Esophagus muscularis mucosa (tissue), 3 donors: ENCODE measurements at regions not wholly inside any gene's neighbourhood (a gene's known extent, or its start where the extent isn't known, plus 50 kb on each side); places are given as distances from the start of the nearest gene placed in this dataset.

Experiments used
- EP300 ChIP-seq: sonication (generic); formaldehyde crosslinking; IDR thresholded peaks from one replicate; pipeline ENCODE4 v1.6.1; 2017; ENCODE audit warnings: antibody characterized with exemption
- TF ChIP-seq, protein P1 (sequence below), 3 experiments: fragments of 200-600 bp in 2 of 3; fragments of 450-650 bp in 1 of 3; sonication (generic) in 2 of 3; IDR thresholded peaks; one replicate each; pipeline ENCODE4 v1.5.1; 2017 to 2019; ENCODE audit warnings: antibody characterized with exemption in 3 of 3, mild to moderate bottlenecking in 2 of 3, moderate library complexity in 1 of 3

DNA sequence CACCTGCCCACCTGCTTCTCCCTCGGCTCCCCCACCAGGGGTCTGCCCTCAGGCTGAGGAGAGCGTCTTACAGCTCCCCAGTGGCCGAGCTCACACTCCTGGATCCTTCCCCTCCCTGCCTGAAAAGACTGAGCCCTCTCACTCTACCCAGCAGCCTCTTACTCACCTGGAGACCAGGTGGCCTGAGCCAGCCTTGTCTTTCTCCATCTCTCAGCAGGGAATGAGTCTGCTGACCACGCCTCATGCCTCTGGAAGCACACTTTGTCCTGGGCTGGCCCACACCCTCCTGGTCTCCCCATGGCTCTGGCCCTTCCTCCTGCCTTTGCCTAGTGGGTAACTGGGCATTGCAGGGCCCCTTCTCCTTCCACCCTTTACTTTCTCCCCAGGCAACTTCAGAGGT lies 177.2 kb downstream of the ENGASE start:
- TF ChIP-seq, protein P1, sequence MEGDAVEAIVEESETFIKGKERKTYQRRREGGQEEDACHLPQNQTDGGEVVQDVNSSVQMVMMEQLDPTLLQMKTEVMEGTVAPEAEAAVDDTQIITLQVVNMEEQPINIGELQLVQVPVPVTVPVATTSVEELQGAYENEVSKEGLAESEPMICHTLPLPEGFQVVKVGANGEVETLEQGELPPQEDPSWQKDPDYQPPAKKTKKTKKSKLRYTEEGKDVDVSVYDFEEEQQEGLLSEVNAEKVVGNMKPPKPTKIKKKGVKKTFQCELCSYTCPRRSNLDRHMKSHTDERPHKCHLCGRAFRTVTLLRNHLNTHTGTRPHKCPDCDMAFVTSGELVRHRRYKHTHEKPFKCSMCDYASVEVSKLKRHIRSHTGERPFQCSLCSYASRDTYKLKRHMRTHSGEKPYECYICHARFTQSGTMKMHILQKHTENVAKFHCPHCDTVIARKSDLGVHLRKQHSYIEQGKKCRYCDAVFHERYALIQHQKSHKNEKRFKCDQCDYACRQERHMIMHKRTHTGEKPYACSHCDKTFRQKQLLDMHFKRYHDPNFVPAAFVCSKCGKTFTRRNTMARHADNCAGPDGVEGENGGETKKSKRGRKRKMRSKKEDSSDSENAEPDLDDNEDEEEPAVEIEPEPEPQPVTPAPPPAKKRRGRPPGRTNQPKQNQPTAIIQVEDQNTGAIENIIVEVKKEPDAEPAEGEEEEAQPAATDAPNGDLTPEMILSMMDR (IDR thresholded peaks at IDR 0.05) = no peak
- TF ChIP-seq EP300 = no peak
